ENCODE measurements at regions not wholly inside any gene's neighbourhood (a gene's known extent, or its start where the extent isn't known, plus 50 kb on each side); places are given as distances from the start of the nearest gene placed in this dataset.
"Not testable (repeated sequence)": the region's sequence is repeated elsewhere in the genome, so short reads cannot be mapped to it uniquely, and the experiment has no call there.

- H3K4me3 Mint-ChIP-seq = no peak overlapping the region
- no peak for ATAC-seq
- no peaks in the 10 kb centered on the region for H3K9me3 Mint-ChIP-seq
- no peak overlapping the region for H3K27ac Mint-ChIP-seq
- no peaks in the 10 kb centered on the region for H3K27me3 Mint-ChIP-seq
- no peaks in the 10 kb centered on the region for H3K4me1 Mint-ChIP-seq
- H3K36me3 Mint-ChIP-seq = no peaks in the 10 kb centered on the region
These were observed 118.0 kb downstream of the IER5 start for GRCh38 chr1:181206513-181206912.

- no peak overlapping the region for H3K4me3 Mint-ChIP-seq
- H3K9me3 Mint-ChIP-seq = no peaks in the 10 kb centered on the region
- no peaks in the 10 kb centered on the region for H3K27me3 Mint-ChIP-seq
- H3K36me3 Mint-ChIP-seq = no peaks in the 10 kb centered on the region
- no peaks in the 10 kb centered on the region for H3K4me1 Mint-ChIP-seq
- no peak overlapping the region for H3K27ac Mint-ChIP-seq
- no peak for ATAC-seq
These were observed 118.7 kb downstream of the IER5 start for GRCh38 chr1:181206979-181207790.

- Mint-ChIP-seq H3K27ac (no peak overlapping the region), H3K27me3 (no peaks in the 10 kb centered on the region), H3K9me3 (no peaks in the 10 kb centered on the region), H3K4me1 (no peaks in the 10 kb centered on the region), H3K36me3 (no peaks in the 10 kb centered on the region), H3K4me3 (no peak overlapping the region)
- ATAC-seq = no peak
These were observed 119.6 kb downstream of the IER5 start for GRCh38 chr1:181208083-181208482.

- H3K4me1 Mint-ChIP-seq = no peaks in the 10 kb centered on the region
- no peaks in the 10 kb centered on the region for H3K27me3 Mint-ChIP-seq
- no peaks in the 10 kb centered on the region for H3K36me3 Mint-ChIP-seq
- no peak overlapping the region for H3K27ac Mint-ChIP-seq
- no peaks in the 10 kb centered on the region for H3K9me3 Mint-ChIP-seq
- no peak overlapping the region for H3K4me3 Mint-ChIP-seq
- no peak for ATAC-seq
These were observed 120.5 kb downstream of the IER5 start for GRCh38 chr1:181208967-181209366.

- H3K4me1 Mint-ChIP-seq = no peaks in the 10 kb centered on the region
- H3K36me3 Mint-ChIP-seq = peaks cover 6% of the 10 kb centered on the region
- peaks cover 39% of the 10 kb centered on the region for H3K27me3 Mint-ChIP-seq
- H3K9me3 Mint-ChIP-seq = no peaks in the 10 kb centered on the region
- no peak overlapping the region for H3K27ac Mint-ChIP-seq
- H3K4me3 Mint-ChIP-seq = no peak overlapping the region
- ATAC-seq = no peak
These were observed 124.6 kb downstream of the IER5 start for GRCh38 chr1:181213056-181213455.

- ATAC-seq = no peak
- H3K27me3 Mint-ChIP-seq = peaks cover 64% of the 10 kb centered on the region
These were observed 128.1 kb downstream of the IER5 start for GRCh38 chr1:181216591-181216994.

GRCh38 chr1:181219938-181220337, 131.4 kb downstream of the IER5 start:
- Mint-ChIP-seq H3K27me3 (peaks cover 77% of the 10 kb centered on the region), H3K4me1 (no peaks in the 10 kb centered on the region), H3K9me3 (peaks cover 7% of the 10 kb centered on the region), H3K36me3 (peaks cover 6% of the 10 kb centered on the region), H3K27ac (no peak overlapping the region), H3K4me3 (no peak overlapping the region)
- no peak for ATAC-seq

More at GRCh38 chr1:181216591-181216994, 128.1 kb downstream of the IER5 start:
- no peaks in the 10 kb centered on the region for H3K9me3 Mint-ChIP-seq
- H3K4me1 Mint-ChIP-seq = no peaks in the 10 kb centered on the region
- no peak overlapping the region for H3K4me3 Mint-ChIP-seq
- peaks cover 6% of the 10 kb centered on the region for H3K36me3 Mint-ChIP-seq
- H3K27ac Mint-ChIP-seq = no peak overlapping the region

- peaks cover 6% of the 10 kb centered on the region for H3K36me3 Mint-ChIP-seq
- no peaks in the 10 kb centered on the region for H3K4me1 Mint-ChIP-seq
- H3K4me3 Mint-ChIP-seq = no peak overlapping the region
- H3K27ac Mint-ChIP-seq = no peak overlapping the region
- peaks cover 68% of the 10 kb centered on the region for H3K27me3 Mint-ChIP-seq
- ATAC-seq = no peak
- peaks cover 7% of the 10 kb centered on the region for H3K9me3 Mint-ChIP-seq
These were observed 132.6 kb downstream of the IER5 start for GRCh38 chr1:181221078-181221477.

GRCh38 chr1:181222972-181223505, 134.5 kb downstream of the IER5 start:
- no peak for ATAC-seq
- peaks cover 5% of the 10 kb centered on the region for H3K36me3 Mint-ChIP-seq
- H3K4me3 Mint-ChIP-seq = no peak overlapping the region
- H3K27ac Mint-ChIP-seq = no peak overlapping the region
- H3K4me1 Mint-ChIP-seq = no peaks in the 10 kb centered on the region
- peaks cover 56% of the 10 kb centered on the region for H3K27me3 Mint-ChIP-seq
- H3K9me3 Mint-ChIP-seq = peaks cover 11% of the 10 kb centered on the region

- not testable (repeated sequence) for H3K27ac Mint-ChIP-seq, H3K4me1 Mint-ChIP-seq, H3K36me3 Mint-ChIP-seq, H3K4me3 Mint-ChIP-seq, ATAC-seq
- Mint-ChIP-seq H3K9me3 (peaks cover 11% of the 10 kb centered on the region), H3K27me3 (peaks cover 31% of the 10 kb centered on the region)
These were observed 138.2 kb downstream of the IER5 start for GRCh38 chr1:181226728-181227127.

GRCh38 chr1:181239086-181239485, 150.6 kb downstream of the IER5 start:
- Mint-ChIP-seq H3K9me3 (peaks cover 3% of the 10 kb centered on the region), H3K4me3 (no peak overlapping the region), H3K36me3 (no peaks in the 10 kb centered on the region), H3K27me3 (peaks cover 20% of the 10 kb centered on the region), H3K4me1 (no peaks in the 10 kb centered on the region), H3K27ac (no peak overlapping the region)
- ATAC-seq = no peak

GRCh38 chr1:181246320-181246719, 157.8 kb downstream of the IER5 start:
- H3K27me3 Mint-ChIP-seq = peaks cover 19% of the 10 kb centered on the region
- H3K9me3 Mint-ChIP-seq = peaks cover 23% of the 10 kb centered on the region
- not testable (repeated sequence) for H3K4me3 Mint-ChIP-seq, H3K36me3 Mint-ChIP-seq, ATAC-seq, H3K4me1 Mint-ChIP-seq, H3K27ac Mint-ChIP-seq

- Mint-ChIP-seq H3K9me3 (peaks cover 23% of the 10 kb centered on the region), H3K27me3 (peaks cover 29% of the 10 kb centered on the region)
- H3K4me3 Mint-ChIP-seq, H3K4me1 Mint-ChIP-seq, H3K27ac Mint-ChIP-seq, ATAC-seq, H3K36me3 Mint-ChIP-seq: not testable (repeated sequence)
These were observed 159.9 kb downstream of the IER5 start for GRCh38 chr1:181248361-181248760.

GRCh38 chr1:181249186-181249585, 160.7 kb downstream of the IER5 start:
- H3K4me3 Mint-ChIP-seq = no peak overlapping the region
- peaks cover 20% of the 10 kb centered on the region for H3K9me3 Mint-ChIP-seq
- no peak overlapping the region for H3K27ac Mint-ChIP-seq
- no peak for ATAC-seq
- peaks cover 8% of the 10 kb centered on the region for H3K36me3 Mint-ChIP-seq
- no peaks in the 10 kb centered on the region for H3K4me1 Mint-ChIP-seq
- H3K27me3 Mint-ChIP-seq = peaks cover 29% of the 10 kb centered on the region

GRCh38 chr1:181250038-181250437, 161.5 kb downstream of the IER5 start:
- ATAC-seq = no peak
- peaks cover 22% of the 10 kb centered on the region for H3K27me3 Mint-ChIP-seq
- H3K9me3 Mint-ChIP-seq = peaks cover 21% of the 10 kb centered on the region
- no peaks in the 10 kb centered on the region for H3K4me1 Mint-ChIP-seq
- H3K4me3 Mint-ChIP-seq = no peak overlapping the region
- H3K36me3 Mint-ChIP-seq = peaks cover 8% of the 10 kb centered on the region
- no peak overlapping the region for H3K27ac Mint-ChIP-seq

- H3K36me3 Mint-ChIP-seq = peaks cover 8% of the 10 kb centered on the region
- H3K9me3 Mint-ChIP-seq = peaks cover 22% of the 10 kb centered on the region
- no peak overlapping the region for H3K4me3 Mint-ChIP-seq
- H3K4me1 Mint-ChIP-seq = no peaks in the 10 kb centered on the region
- H3K27me3 Mint-ChIP-seq = peaks cover 25% of the 10 kb centered on the region
- ATAC-seq = no peak
- no peak overlapping the region for H3K27ac Mint-ChIP-seq
These were observed 162.7 kb downstream of the IER5 start for GRCh38 chr1:181251001-181251712.

All from stimulated activated memory B cell treated with anti-CD40 and anti-IgM and Interleukin-4, amounts not matched to agents 10 μg/mL and 1 μg/mL and 100 μg/mL, for 72 hours (primary cell).